ENCODE measurements at regions not wholly inside any gene's neighbourhood (a gene's known extent, or its start where the extent isn't known, plus 50 kb on each side); places are given as distances from the start of the nearest gene placed in this dataset.
"Not testable (repeated sequence)": the region's sequence is repeated elsewhere in the genome, so short reads cannot be mapped to it uniquely, and the experiment has no call there.

DNA sequence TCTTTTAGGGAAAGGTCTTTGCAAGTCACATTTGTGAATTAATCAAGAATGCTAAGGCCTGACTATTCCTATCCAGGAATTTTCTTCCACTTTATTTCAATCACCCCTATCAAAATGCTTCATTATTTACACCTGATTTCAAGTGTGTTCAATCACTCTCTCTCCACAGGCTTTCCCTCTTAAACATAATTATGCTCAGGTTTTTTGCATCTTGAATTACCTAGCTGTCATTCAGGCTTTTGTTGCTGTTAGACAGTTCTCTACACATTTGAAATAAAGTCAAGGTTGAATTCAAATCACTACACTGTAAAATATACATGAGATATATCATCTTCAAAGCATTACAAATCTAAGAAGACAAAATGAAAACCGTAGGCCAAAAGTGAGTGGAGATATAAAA lies 941.3 kb upstream of the SLITRK1 start:
- DNase-seq, result no peak

DNA sequence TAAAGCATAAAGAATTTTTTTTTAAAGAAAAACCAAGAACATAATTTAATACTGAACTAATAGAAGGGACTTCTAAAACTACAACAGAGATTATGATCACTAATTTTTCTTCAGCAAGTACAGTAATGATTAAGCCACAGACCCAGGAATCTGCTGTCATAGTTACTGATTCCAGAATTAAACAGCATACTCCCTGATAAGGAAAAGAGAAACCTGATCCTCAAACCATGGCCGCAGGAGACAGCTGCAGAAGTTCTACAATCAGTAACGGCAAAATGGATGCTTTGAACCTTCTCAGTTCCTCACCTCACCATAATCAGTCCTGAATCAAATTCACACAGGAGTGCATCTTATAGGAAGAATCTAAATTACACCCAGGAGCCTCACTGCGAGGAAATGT lies 939.0 kb upstream of the SLITRK1 start:
- peak; percentile 50 for DNase-seq

DNA sequence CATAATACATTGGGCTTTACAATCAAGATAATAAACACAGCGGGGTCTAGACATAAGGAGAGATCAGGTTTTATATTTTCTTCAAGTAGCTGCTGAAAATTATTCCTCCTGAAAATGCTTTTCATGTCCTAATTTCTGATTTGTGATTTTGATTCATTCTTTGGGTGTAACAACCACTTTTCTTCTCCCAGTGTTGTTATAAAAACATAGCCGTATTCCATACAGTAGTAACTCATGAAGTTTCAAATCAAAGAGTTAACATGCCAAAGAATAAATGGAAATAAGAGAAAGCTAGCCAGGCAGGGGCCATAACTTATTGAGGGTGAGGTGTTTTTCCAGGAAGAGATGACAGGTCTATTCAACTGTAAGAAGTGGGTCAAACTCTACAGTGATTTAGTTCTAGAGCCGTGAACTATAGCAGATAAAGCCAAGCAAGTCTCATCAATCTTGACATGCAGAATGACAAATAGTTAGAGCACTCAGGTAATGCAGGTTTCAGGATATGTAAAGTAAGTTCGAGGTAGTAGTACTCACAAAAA lies 934.4 kb upstream of the SLITRK1 start:
- no peak for DNase-seq

DNA sequence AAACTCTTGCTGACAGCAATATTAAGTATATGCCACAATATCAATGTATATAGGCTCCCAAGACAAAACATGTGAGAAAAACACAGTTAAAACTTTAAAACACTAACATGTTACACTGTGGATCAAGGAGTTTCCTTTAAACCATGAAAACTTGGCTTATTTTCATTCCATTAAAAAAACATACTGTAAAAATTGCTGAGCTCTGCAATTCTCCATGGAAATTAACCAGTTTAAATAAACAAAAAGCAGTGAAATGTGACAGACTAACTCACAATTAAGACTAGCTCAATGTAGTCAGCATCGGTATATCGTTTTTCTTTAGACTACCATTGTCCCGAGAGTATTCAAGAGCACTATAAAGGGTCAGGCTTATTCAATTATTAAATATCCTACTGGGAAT lies 930.5 kb upstream of the SLITRK1 start:
- DNase-seq, result no peak

DNA sequence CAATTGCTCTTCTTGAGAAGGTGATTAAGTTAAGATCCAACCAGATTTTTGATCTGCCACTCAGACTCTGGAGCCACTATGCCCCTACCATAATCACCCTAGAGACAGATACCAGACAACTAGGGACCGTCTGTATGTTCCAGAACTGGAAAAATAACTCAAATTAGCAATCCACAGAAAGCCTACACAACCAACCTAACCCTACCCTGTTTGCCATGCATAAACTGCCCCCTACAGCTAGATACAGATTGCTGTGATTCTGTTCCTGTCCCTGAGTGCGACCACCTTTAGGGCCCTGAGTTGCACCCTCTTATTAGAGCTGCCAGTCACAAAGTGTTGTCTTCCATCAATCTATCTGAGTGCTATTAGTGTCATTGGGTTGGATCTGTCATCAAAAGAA lies 929.8 kb upstream of the SLITRK1 start:
- DNase-seq, result no peak

DNA sequence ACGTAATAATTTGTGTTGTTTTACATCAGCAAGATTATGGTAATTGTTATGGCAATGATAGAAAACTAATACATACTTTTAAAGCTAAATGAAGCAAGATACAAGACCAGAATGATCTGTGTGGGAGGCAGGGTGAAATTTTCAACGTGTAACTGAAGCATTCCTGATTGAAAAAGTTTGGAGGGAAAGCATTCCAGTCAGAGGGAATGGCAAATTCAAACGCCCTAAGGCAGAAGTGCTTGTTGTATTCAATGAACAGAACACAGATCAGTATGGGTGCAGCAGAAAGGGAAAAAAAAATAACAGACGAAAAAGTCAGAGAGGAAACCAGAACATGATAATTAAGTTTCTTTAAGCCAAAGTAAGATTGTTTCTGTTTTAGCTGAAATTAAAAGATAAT lies 928.5 kb upstream of the SLITRK1 start:
- no peak for DNase-seq

DNA sequence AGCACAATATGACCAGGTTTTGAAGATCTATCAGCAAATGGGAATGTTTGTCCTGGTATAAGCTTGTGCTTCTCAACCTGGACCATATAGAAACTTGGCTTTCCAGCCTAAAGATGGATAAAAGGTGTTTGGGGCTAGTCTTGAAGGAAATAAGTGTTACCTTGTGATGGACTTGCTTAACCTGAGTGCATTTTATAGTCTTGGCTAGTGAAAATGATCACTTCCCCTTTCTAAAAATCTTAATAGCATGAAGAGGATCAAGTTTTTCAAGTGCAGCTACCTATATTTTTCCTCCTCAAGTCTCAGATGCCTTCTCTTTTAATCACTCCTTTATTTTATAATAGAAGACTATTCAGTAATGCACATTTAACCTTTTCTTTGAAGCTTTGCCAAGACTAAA lies 919.8 kb upstream of the SLITRK1 start:
- no peak for DNase-seq

DNA sequence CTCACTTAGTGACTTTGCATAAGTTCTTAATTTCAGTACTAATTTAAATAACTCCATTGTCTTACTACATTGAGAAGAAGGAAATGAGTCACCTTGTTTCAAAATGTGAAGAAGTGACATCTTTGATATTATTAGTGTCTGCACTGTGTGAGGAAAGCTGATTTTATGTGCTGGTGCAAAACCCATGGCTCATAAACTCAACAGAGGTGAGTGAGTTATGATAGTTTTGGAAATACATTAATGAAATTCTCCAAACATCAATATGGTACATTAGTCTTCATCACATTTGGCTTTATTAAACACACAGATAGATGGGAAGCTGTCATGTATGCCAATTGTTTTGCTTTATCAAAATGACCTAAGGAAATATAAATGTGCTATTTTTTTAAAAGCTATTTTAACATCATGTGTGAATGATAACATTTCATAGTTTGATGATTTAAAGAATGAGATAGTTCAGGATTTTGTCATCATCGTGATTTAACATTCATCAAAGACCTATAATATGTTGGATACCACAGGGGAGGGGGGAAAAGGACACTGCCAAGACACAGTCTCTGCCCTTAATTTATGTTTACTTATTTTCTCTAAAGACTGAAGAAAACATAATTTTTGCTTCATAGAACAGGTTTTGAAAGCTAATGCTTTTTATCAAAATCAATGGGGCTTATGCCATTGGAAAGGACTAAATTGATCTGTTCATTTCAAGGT lies 902.3 kb upstream of the SLITRK1 start:
- no peak for DNase-seq

DNA sequence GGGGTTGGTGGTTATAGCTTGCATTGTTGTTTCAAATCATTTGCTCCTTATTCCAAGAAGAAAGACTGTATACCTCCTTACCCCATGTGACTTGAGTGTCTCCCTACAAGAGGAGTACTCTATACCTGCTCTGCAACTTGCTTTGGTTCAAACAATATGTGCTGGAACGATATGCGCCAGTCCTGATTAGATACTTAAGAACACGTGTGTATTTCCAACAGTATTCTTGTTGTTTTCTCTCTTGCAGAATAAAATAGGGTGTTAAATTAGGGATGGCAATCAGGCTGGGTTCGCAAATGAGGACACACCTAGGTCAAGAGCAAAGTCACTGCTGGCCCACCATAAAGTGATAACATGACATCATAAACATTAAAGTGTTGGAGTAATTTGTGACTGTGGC lies 895.0 kb upstream of the SLITRK1 start:
- no peak for DNase-seq

DNA sequence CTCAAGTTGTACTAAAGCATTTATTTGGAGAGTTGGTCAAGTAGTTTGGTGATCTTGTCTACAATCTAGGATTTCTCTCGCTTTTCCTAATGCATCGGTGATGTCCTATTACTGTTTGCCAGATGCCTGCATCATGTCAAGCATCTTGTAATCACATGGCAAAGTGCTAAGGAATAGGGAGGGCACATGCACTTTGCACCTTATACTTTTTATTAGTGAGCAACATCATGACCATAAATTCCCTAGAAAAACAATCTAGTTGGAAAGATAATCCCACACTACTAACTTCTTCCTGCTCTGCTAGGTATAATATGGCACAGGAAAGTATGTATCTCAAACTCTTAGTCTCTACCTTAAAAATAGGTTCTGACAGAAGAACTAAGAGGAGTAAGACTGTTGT lies 894.3 kb upstream of the SLITRK1 start:
- DNase-seq, result no peak

DNA sequence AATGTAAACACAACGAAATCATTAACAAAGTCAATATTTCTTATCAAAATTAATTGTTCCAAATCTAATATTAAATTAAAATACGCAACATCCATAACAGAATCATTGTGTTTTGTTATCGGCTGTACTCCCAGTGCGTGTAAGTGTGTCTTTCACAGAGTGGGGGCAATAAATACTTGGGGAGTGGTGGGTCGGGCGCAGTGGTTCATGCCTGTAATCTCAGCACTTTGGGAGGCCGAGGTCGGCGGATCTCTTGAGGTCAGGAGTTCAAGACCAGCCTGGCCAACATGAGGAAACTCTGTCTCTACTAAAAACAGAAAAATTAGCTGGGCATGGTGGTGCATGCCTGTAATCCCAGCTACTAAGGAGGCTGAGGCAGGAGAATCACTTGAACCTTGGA lies 893.6 kb upstream of the SLITRK1 start:
- DNase-seq, result not testable (repeated sequence)

DNA sequence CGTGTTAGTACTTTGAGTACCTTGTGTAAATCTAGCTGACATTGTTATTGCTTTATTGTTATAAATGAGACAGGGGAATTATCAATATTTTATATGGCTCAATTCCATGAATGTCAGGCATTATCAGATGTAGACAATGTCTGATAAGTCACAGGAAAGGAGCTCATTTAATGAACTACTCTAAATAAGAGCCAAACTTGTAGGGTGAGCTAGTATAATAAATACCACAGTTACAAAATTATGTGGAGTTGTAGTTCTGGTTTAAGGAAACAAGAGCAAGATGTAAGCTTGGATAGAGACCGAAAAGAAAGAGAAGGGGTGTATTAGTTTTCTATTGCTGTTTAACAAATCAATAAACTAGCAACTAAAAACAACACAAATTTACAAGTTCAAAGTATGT lies 891.8 kb upstream of the SLITRK1 start:
- DNase-seq, result no peak

DNA sequence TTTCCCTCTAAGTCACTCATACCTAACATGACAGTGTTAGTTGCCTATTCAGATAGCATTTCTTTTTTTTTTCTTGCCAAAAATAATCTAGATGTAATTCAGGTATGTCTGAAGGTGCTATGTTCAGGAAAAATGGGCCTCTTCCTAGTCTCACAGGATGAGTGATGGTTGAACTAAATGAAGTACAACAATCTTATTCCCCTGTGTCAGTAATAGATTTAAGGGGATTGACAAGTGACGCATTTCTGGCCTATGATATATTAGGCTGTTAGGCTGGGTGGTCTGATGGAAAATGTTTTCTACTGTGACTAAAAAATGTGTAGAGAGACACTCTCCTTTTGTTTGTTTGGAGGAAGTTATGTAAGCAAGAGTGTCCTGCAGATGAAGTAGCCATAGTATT lies 878.7 kb upstream of the SLITRK1 start:
- no peak for DNase-seq

DNA sequence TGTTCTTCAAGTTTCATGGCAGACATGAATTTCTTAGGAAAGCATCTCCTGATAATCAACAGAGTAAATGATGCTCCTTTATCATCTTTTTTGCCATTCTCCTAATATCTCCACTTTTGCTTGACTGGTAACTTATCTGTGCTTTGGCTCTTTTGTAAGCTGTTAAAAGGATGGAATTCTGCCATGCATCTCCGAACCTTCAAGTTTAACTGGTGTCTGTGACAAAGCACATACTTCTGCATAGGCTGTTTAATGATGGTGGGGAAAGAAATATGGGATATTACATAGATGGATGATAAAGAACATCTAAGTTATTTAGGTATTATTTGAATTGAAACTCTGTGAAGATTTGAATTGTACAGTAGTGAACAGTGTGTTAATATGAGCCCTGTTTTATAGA lies 866.9 kb upstream of the SLITRK1 start:
- DNase-seq, result no peak

DNA sequence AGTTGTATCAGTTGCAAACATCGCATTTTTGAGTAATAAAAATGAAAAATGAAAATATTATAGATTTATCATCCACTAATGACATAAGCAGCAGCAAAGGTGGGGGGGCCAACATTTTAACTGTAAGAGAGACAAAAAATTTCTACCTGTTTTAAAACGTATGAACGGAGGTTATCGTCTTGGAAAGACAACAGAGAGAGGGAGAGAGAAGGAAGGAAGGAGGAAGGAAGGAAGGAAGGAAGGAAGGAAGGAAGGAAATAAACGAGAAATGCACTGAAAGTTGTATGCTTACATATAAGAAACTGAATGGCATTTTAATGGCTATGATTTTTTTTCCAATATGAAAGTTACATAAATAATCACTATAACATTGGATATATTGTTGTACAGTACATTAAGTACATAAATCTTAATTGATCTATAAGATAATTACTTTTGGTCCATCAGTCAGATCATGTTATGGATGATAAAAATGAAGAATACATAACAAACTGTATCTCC lies 862.8 kb upstream of the SLITRK1 start:
- no peak for DNase-seq

DNA sequence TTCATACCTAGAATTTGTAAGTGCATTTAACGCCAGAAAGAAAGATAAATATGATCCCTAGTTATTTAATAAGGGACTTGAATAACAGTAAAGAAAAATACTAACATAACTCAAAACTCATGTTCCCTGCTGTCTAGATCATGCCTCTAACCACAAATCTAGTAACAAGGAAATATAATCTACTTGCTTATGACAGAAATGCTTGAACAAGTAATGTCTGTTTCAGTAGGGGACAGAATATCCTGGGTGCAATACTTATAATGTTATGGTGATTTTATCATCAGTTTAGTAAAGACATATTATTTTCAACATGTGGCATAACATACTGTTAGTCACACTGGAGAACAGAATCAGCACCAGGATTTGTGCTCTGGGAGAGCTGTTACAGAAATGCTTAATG lies 861.9 kb upstream of the SLITRK1 start:
- DNase-seq, result no peak

DNA sequence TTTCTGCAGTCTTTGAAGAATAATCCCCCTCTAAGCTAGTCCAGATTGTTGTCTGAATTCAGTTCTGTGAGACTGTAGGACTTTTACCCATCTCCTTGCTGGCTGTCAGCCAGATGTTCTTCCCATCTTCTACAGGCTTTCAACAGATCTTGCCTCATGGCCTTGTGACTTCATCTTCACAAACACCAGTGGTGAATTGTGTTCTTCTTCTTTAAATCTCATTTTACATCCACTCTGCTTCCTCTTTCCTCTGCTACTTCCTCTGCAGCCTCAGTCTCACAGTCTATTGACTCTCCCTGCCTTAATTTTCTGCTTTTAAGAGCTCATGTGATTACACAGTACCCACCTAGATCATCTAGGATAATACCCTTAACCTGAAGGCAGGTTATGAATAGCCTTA lies 859.0 kb upstream of the SLITRK1 start:
- DNase-seq, result no peak

DNA sequence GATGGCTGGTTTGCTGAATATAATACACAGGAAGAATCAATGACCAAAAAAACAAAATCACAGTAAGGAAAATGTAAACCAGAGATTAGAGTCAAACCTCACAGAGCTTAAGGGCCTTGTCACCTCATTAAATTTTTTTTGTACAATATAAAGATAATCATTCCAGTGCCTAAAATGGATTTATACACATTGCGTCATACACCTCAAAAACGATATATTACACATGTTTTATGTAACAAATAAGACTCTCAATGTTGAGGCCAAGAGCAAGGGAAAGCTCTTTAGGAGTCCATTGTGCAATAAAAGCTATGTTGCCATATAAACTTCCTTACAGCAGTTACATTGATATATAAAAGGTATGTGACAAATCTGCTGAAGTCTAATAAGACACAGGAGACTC lies 856.7 kb upstream of the SLITRK1 start:
- DNase-seq, result no peak

DNA sequence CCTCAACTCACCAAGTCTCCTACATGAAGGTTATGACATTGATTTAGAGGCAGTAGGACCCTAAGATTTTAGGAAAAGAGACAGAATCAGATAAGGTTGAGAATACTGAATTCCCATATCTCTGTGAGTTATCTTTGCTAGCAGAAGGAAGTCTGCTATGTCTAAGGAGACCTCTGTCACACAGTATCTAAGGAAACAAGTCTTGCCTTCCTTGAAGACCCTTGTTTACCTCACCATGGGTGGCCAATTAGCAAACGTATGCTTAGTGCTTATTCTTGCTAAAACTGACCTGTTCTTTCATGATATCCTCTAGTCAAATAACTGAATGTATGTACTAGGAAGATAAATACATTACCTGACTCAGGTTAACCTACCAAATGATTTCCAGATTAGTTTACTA lies 855.4 kb upstream of the SLITRK1 start:
- DNase-seq, result no peak

DNA sequence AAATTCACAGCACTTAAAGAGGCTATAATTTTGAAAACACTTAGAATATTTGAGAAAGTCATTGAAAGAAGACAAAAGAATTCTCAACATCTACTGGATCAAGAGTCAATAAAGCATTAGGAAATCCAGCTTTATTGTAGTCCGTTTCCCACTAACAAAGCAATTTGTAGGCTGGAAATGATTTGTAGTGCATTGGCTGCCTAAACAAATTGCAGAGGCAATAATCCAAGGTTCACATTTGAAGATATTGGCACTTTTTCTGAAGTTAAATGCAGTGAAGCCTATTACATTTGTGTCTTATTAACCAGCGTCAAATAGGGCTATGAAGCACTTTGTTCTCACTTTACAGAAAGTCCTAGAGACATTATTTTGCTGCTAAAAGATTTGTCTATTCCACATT lies 848.1 kb upstream of the SLITRK1 start:
- no peak for DNase-seq

DNA sequence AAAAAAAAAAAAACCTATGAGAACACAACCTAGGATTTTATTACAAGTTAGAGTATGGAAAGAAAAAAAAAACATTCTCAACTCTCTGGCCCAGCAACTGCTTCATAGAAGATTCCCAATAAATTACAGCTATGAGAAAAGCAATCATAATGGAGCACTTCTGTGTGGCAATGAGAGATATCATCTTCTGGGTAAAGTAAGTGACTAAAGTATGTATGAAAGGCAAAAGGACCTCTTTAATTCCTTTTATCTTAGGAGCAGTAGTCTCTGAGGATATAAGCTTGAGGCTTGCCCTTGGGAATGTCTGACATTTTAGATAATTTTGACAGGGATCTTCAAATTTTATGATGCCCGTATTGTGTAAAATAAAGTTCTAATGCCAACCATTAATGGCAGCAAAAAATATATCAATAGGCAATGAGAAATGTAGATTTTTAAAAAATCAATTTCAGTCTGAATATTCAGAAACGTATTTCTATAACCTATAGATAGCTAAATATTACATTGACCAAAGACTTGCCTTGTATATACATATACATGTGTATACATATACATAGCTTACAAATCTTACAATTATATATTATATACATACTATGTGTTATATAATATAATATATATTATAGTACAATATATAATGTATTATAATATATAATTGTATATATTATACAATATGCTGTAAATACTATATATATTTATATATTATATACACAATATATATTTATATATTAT lies 823.9 kb upstream of the SLITRK1 start:
- no peak for DNase-seq

DNA sequence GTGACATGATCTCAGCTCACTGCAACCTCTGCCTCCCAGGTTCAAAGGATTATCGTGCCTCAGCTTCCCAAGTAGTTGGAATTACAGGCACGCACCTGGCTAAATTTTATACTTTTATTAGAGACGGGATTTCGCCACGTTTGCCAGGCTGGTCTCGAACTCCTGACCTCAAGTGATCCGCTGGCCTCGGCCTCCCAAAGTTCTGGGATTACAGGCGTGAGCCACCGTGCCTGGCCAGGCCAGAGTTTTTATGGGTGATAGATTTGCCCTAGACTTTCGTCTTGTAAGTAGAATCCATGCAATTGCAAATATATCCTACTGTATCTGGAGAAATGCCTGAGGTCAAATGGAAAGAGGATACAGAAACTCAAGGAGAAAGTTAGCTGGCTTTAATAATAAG lies 819.9 kb upstream of the SLITRK1 start:
- no peak for DNase-seq

DNA sequence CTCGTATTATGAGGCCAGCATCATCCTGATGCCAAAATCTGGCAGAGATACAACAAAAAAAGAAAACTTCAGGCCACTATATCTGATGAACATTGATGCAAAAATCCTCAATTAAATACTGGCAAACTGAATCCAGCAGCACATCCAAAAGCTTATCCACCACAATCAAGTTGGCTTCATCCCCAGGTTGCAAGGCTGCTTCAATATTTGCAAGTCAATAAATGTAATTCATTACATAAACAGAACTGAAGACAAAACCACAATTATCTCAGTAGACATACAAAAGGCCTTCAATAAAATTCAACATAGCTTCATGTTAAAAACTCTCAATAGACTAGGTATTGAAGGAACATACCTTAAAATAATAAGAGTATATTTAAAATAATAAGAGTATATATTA lies 815.3 kb upstream of the SLITRK1 start:
- DNase-seq, result peak; percentile 60

DNA sequence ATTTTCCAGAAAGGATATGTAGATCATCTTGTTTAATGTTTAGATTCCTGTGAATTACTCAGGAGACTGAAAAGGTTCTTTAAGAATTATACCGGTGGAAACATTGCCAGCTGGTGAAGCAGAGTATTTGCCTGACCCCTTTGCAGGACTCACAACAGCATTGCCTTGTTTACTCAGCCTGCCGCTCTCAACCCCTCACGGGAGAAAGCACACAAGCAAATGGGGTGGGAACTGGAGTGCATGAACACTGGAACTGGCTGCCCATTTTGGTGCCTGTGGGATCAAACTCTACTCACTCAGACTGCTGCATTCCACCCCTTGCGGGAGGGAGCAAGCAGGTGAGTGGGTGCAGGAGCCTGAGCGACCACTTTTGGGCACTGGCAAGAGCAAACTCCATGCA lies 804.7 kb upstream of the SLITRK1 start:
- DNase-seq, result no peak

DNA sequence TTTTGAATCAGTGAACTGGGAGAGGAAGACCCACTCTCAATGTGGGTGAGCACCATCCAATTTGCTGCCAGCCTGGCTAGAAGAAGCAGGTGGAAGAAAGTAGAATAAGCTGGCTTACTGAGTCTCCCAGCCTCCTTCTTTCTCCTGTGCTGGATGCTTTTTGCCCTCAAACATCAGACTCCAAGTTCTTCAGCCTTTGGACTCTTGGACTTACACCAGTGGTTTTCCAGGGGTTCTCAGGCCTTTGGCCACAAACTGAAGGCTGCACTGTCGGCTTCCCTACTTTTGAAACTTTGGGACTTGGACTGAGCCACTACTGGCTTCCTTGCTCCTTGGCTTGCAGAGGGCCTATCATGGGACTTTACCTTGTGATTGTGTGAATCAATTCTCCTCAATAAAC lies 804.2 kb upstream of the SLITRK1 start:
- no peak for DNase-seq
